ENCODE measurements at regions not wholly inside any gene's neighbourhood (a gene's known extent, or its start where the extent isn't known, plus 50 kb on each side); places are given as distances from the start of the nearest gene placed in this dataset.
"Not testable (repeated sequence)": the region's sequence is repeated elsewhere in the genome, so short reads cannot be mapped to it uniquely, and the experiment has no call there.

- H3K36me3 ChIP-seq (ENCODE audit: low read depth): no peaks in the 10 kb centered on the region
- no peak for ATAC-seq
- intact Hi-C loops (cut with DNase I, micrococcal nuclease): no loop called here
Measured at GRCh38 chr6:37088897-37089296, 81.1 kb upstream of the PIM1 start.

DNA sequence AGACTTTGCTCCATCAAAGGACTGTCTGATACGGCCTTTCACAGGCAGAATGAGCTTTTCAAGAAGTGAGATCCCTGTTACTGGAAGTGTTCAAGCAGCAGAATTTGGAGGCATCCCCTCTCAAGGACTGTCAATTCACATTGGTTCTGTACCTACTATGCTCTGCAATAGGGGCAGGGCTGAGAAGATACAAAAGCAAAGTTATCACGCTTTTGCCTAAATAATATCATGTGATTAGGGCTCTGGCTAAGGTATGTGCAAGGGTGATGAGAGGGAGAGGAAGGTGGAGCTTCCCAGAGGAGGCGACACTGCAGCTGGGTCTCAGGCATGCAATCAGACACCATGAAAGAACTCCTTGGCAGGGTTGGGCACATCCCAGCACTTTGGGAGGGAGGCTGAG lies 80.2 kb upstream of the PIM1 start:
- intact Hi-C loops (cut with DNase I, micrococcal nuclease): no loop called here
- no peak for DNase-seq
- Histone ChIP-seq H3K4me3 (no peak overlapping the region), H3K9me3 (no peaks in the 10 kb centered on the region), H3K4me1 (ENCODE audit: low read depth) (no peaks in the 10 kb centered on the region), H3K36me3 (ENCODE audit: low read depth) (no peaks in the 10 kb centered on the region)
- ATAC-seq: no peak
- TF ChIP-seq, protein P1, sequence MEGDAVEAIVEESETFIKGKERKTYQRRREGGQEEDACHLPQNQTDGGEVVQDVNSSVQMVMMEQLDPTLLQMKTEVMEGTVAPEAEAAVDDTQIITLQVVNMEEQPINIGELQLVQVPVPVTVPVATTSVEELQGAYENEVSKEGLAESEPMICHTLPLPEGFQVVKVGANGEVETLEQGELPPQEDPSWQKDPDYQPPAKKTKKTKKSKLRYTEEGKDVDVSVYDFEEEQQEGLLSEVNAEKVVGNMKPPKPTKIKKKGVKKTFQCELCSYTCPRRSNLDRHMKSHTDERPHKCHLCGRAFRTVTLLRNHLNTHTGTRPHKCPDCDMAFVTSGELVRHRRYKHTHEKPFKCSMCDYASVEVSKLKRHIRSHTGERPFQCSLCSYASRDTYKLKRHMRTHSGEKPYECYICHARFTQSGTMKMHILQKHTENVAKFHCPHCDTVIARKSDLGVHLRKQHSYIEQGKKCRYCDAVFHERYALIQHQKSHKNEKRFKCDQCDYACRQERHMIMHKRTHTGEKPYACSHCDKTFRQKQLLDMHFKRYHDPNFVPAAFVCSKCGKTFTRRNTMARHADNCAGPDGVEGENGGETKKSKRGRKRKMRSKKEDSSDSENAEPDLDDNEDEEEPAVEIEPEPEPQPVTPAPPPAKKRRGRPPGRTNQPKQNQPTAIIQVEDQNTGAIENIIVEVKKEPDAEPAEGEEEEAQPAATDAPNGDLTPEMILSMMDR (IDR thresholded peaks at IDR 0.05): no peak

More at GRCh38 chr6:37088897-37089296, 81.1 kb upstream of the PIM1 start:
- no peak overlapping the region for H3K4me3 ChIP-seq
- TF ChIP-seq, protein P1 (IDR thresholded peaks at IDR 0.05): no peak
- no peaks in the 10 kb centered on the region for H3K9me3 ChIP-seq
- DNase-seq: no peak
- H3K4me1 ChIP-seq (ENCODE audit: low read depth): no peaks in the 10 kb centered on the region

- H3K9me3 ChIP-seq: not testable (repeated sequence)
Measured at GRCh38 chr6:37091104-37091503, 78.8 kb upstream of the PIM1 start.

DNA sequence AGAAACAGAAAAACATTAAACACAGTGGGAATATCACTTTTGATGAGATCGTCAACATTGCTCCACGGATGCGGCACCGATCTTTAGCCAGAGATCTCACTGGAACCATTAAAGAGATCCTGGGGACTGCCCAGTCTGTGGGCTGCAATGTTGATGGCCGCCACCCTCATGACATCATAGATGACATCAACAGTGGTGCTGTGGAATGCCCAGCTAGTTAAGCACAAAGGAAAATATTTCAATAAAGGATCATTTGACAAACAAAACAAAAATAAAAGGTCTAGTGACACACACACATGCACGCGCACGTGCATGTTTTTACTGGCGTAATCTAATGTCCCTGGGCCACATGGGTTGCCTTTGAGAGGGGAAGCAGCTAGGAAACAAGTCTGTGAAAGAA lies 78.4 kb upstream of the PIM1 start:
- H3K4me3 ChIP-seq; ATAC-seq; DNase-seq; intact Hi-C loops (cut with DNase I, micrococcal nuclease); H3K9me3 ChIP-seq; H3K36me3 ChIP-seq (ENCODE audit: low read depth); H3K4me1 ChIP-seq (ENCODE audit: low read depth): not testable (repeated sequence)

More at GRCh38 chr6:37091104-37091503, 78.8 kb upstream of the PIM1 start:
- intact Hi-C loops (cut with DNase I, micrococcal nuclease); H3K4me1 ChIP-seq (ENCODE audit: low read depth); H3K4me3 ChIP-seq; ATAC-seq; H3K36me3 ChIP-seq (ENCODE audit: low read depth); DNase-seq: not testable (repeated sequence)

- no peak for DNase-seq
- Histone ChIP-seq H3K36me3 (ENCODE audit: low read depth) (no peaks in the 10 kb centered on the region), H3K4me3 (no peak overlapping the region), H3K9me3 (no peaks in the 10 kb centered on the region), H3K4me1 (ENCODE audit: low read depth) (no peaks in the 10 kb centered on the region)
- TF ChIP-seq, protein P1 (IDR thresholded peaks at IDR 0.05): no peak
- ATAC-seq: no peak
- intact Hi-C loops (cut with DNase I, micrococcal nuclease): no loop called here
Measured at GRCh38 chr6:37092923-37093727, 76.8 kb upstream of the PIM1 start.

- no peak for ATAC-seq
- intact Hi-C loops (cut with DNase I, micrococcal nuclease): no loop called here
- TF ChIP-seq, protein P1 (IDR thresholded peaks at IDR 0.05): no peak
- Histone ChIP-seq H3K4me3 (no peak overlapping the region), H3K4me1 (ENCODE audit: low read depth) (no peaks in the 10 kb centered on the region), H3K36me3 (ENCODE audit: low read depth) (no peaks in the 10 kb centered on the region), H3K9me3 (no peaks in the 10 kb centered on the region)
- DNase-seq: no peak
Measured at GRCh38 chr6:37093728-37094069, 76.3 kb upstream of the PIM1 start.

DNA sequence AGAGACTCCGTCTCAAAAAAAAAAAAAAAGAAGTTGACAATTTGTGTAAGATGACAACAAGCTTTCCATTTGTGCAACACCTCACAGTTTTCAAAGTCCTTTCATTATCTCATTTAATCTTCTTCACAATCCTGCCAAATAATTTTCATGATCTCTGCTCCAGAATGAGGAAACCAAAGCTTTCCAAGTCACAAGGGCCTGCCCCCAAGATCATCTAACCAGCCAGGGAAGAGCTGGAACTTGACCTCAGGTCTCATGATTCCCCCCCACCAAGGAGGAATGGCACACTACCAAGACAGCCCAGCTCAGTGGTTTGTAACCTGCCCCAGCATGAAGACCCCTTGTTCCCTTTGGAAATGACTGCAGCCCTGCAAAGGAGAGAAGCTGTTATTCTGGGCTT lies 74.0 kb upstream of the PIM1 start:
- H3K4me1 ChIP-seq (ENCODE audit: low read depth): no peaks in the 10 kb centered on the region
- TF ChIP-seq, protein P1 (IDR thresholded peaks at IDR 0.05): no peak

More for the DNA sequence above, 74.0 kb upstream of the PIM1 start:
- H3K4me3 ChIP-seq: no peak overlapping the region
- intact Hi-C loops (cut with DNase I, micrococcal nuclease): no loop called here
- no peaks in the 10 kb centered on the region for H3K9me3 ChIP-seq
- DNase-seq (peak in 1 of 3 donors; percentile 35), ATAC-seq (no peak)
- no peaks in the 10 kb centered on the region for H3K36me3 ChIP-seq (ENCODE audit: low read depth)

All from mucosa of descending colon (tissue), 3 donors.